NCI-H2107 treated with DMSO at 0.1 percent for 48 hours (cell line): ENCODE measurements at regions not wholly inside any gene's neighbourhood (a gene's known extent, or its start where the extent isn't known, plus 50 kb on each side); places are given as distances from the start of the nearest gene placed in this dataset.

Experiments used
- DNase-seq: peaks from one replicate; lab custom pipeline; 2025; ENCODE audit not compliant: unreplicated experiment; lab: John Stamatoyannopoulos, UW

GRCh38 chr3:34008836-34009809 lies 210.7 kb downstream of the PDCD6IP start:
- DNase-seq: no peak

- DNase-seq: no peak
These were observed 213.0 kb downstream of the PDCD6IP start for GRCh38 chr3:34011171-34012101.

- DNase-seq: no peak
These were observed 213.7 kb downstream of the PDCD6IP start for GRCh38 chr3:34012102-34012461.

DNA sequence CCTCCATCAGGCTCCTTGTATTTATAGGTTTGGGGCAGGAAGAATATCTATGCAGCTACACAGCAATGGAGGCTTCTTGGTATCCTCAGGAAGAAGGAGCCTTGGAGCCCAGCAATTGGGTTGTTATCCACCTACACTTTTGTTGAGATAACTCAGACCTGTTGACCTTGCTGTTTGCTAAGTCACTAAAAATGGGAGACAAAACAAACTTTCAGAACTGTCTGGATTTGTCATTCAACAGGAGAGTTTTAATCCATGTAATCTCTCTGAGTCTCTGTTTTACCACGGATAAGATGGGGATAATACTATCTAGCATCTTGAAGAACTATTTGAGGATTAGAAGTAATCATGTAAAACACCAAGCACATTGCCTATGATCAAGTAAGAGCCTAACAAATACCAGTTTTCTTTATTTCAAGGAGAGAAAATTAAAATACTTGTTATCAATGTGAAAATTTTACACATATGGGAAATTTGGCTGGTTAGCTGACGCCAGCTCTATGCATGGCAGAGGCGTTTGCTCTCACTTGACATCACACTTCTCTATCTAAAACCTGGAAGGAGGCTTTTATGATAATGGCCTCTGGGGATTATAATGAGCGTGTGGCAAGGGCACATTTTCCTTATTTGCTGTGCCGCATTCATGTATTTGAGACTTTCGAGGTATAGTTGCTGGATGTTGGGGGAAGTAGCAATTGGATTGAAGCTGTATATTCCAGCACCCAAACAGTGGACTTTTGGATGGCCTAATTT lies 215.6 kb downstream of the PDCD6IP start:
- no peak for DNase-seq

DNA sequence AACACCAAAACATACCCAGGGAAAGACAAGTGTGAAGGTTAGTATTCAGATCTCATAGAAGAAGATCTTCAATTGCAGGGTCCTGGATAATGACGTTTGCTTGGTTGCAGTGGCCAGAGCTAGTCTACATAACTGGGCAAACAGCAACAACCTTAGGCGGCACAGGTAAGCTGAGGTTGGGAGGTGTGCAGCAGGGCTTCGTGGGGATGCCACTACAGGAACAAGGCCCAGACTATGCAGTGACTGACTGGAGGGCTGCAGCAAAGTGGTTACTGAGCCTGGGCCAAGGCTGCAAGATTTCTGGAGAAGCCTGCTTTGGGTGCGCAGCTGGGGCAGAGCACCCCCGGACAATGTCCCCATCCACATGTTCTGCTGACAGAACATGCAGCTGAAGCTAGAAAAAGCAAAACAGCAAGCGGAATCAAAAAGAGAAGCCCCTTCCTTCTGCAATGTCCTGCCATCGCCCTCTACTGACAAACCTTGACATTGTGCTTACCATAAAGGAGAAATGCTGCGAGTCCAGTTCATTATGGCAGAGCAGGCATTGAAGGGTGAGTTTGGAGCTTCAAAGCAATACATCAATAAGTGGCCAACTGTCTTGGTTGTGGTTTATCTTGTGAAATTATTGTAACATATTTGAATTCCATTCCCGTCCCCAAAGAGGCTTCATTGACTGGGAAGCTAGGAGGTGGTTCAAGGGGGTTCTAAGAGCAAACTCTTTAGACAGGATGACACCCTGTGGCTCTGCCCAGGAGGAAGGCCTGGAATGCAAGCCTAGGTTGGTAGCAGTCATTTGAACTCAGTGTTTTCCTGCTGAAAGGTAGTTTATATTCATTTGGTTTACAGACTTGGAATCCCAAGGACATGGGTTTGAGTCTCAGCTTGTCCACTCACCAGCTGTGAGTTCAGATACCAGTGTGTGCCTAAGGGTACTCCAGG lies 217.0 kb downstream of the PDCD6IP start:
- no peak for DNase-seq

DNA sequence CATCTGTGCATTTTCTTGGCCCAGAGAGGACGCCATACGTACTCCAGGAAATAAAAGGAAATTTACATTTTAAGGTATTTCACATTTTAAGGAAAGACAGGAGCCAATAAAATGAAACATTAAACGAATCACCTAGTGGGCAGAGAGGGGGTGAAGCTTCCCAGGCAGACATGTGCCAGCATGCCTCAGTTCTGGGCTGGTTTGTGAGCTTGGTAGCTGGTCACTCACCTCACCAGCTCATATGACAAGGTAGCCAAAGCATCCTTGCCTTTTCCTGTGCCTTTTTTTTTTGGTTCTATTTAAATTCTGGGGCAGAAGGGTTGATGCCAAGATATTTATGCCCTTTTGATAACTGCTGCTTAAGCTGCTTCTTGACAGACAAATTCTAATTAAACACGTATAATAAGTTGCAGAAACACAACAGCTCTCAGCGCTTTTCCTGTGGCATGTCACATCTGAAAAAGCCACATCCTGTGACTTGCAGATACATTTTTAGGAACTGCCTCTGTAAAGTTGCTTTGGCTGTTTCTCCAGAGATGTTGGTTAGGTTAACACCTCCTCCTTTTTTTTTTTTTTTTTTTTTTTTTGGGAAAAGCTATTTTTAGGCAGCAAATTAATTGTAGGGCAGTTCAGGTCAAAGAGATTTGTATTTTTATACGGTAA lies 218.6 kb downstream of the PDCD6IP start:
- no peak for DNase-seq

GRCh38 chr3:34017757-34018156 lies 219.3 kb downstream of the PDCD6IP start:
- DNase-seq: no peak

- no peak for DNase-seq
These were observed 220.7 kb downstream of the PDCD6IP start for GRCh38 chr3:34019158-34019557.

DNA sequence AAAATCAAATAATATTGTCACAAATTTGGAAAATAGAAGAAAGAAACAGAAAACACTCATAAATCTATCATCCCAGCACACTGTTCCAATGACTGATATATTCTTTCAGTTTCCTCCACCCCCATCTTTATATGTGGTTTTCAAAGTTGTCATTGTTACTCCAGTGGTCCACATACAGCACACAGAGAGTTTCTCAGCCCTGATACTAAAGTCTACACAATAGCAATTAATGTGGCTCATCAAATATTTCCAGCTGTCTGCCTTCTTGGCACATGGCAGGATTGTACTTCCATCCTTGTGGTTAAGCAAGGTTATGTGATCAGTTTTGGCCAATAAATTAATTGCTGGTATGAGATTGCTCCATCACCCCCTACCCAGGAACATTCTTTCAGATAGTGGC lies 221.7 kb downstream of the PDCD6IP start:
- DNase-seq: no peak

GRCh38 chr3:34020726-34021680 lies 222.6 kb downstream of the PDCD6IP start:
- no peak for DNase-seq

GRCh38 chr3:34022147-34022546 lies 223.7 kb downstream of the PDCD6IP start:
- DNase-seq: no peak

DNA sequence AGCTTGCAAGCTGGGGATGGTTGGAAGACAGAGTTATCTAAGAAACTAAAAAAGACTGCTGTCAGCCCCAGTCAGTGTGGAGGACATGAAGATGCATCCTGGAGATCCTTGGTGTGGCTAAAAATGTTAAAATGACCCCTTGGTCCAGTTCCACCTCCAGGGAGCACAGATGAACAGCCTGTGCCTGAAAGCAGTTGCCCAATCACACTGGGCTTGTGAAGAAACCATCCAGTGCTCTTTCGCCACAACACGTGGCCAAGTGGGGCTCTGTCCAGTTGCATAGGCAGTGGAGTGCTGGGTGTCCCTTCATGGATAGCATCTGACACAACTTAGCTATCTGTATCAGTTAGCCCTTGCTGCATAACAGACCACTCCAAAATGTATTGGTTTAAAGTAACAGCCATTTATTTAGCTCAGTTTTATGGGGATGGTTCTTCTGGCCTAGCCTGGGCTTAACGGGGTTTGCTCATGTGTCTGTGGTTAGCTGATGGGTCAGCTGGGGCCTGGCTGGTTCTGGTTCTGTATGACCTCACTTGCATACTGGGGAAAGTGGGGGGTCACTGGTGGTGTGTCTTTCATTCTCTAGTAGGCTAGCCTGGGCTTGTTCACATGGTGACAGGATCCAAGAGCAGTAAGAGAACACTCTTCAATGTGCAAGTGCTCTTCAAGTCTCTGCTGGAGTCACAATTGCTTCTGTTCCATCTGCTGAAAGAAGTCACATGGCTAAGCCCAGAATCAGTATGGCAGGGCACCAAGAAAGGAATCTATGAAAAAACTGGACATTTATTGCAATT lies 226.2 kb downstream of the PDCD6IP start:
- no peak for DNase-seq

- no peak for DNase-seq
These were observed 235.4 kb downstream of the PDCD6IP start for GRCh38 chr3:34033839-34034238.

DNA sequence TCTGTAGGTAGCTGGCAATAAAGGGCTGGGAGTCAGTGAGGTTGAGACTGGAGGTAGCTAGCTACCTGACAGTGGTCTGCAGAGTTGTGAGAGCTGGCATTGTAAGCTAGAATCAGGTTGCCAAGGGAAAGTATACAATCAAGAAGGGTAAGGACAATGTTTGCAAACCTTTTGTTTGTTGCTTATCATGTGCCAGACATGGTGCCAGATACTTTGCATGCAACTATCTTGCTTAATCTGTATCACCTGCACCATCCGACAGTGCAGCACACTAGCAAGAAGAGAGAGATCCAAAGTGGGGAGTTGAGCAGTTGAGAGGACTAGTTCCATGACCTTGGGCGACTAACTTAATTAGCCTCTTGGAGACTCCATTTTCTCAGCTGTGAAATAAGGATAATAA lies 236.4 kb downstream of the PDCD6IP start:
- DNase-seq: no peak

DNA sequence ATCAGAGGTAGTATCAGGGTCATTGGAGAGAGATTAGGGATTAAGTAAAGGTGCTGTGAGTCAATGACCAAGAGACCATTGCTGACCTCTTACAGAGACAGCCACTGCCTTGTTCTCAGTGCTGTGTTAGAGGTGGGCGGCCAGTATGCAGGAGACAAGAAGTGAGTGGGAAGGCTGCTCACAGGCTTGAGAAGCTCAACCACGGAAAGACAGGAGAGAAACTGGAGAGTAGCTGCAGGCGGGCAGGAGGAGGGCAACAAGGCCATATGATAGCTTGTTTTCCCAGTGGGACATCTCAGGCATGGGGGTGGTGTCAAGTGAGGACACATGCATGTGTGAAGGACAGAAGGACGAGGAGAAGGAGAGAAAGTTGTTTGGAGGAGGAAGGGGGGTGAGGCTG lies 237.3 kb downstream of the PDCD6IP start:
- DNase-seq: no peak

- no peak for DNase-seq
These were observed 238.8 kb downstream of the PDCD6IP start for GRCh38 chr3:34037260-34037659.

- DNase-seq: no peak
These were observed 239.7 kb downstream of the PDCD6IP start for GRCh38 chr3:34038131-34038530.

DNA sequence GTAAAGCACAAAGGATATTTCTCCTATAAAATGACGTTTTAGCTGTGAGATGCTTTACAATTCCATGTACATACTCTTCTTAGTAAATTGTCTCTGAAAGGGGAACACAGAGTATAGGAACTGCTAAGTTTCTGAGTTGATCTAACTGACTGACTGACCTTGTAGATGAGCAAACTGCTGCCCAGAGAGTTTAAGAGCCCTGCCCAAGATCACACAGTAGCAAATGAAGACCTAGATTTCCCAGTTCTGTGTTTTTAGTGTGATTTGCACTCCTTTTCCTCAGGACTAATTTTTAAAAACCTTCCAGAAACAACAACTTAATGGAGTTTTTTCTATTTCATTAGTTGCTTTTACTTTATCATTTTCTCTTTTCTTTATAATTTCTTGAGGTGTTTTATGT lies 247.7 kb downstream of the PDCD6IP start:
- DNase-seq: no peak
